Fibroblast of lung (primary cell): ENCODE measurements at regions not wholly inside any gene's neighbourhood (a gene's known extent, or its start where the extent isn't known, plus 50 kb on each side); places are given as distances from the start of the nearest gene placed in this dataset.

Experiments used
- DNase-seq, 2 donors: peaks; one replicate each; pipeline versions ENCODE4 v3.0.0 to v3.0.0-alpha.2; 2010; ENCODE audit warnings: low read depth in 2 of 2
- H2AFZ ChIP-seq: 2 replicates; pipeline ENCODE4 v1.5.1; 2012; ENCODE audit warnings: low read length, control low read depth, inconsistent platforms
- H3K27ac ChIP-seq: 2 replicates; pipeline ENCODE4 v1.5.1; 2011; ENCODE audit warnings: low read length, control low read depth; ENCODE audit not compliant: insufficient read depth
- H3K27me3 ChIP-seq: 2 replicates; pipeline ENCODE4 v1.5.1; 2011; ENCODE audit warnings: mild to moderate bottlenecking, low read length; ENCODE audit not compliant: control insufficient read depth, insufficient read depth
- H3K36me3 ChIP-seq: 2 replicates; pipeline ENCODE4 v1.5.1; 2011; ENCODE audit warnings: low read length; ENCODE audit not compliant: control insufficient read depth, insufficient read depth
- H3K4me1 ChIP-seq: 2 replicates; pipeline ENCODE4 v1.5.1; 2011; ENCODE audit warnings: low read length; ENCODE audit not compliant: control insufficient read depth, insufficient read depth; ENCODE audit errors: extremely low read depth
- H3K4me2 ChIP-seq: 2 replicates; pipeline ENCODE4 v1.5.1; 2011; ENCODE audit warnings: low read length, control low read depth; ENCODE audit not compliant: insufficient read depth; ENCODE audit errors: extremely low read depth
- H3K4me3 ChIP-seq, 4 experiments: fragments of 200-600 bp in 1 of 4; sonication (generic) in 1 of 4; replicated peaks in 1 of 4; 2 replicates each; pipeline ENCODE4 v1.5.1; 2011 to 2016; ENCODE audit warnings: low read length in 4 of 4, low read depth in 3 of 4, mild to moderate bottlenecking in 3 of 4, control low read depth in 2 of 4, inconsistent platforms in 1 of 4, mixed read lengths in 1 of 4; ENCODE audit not compliant: insufficient read depth in 1 of 4; ENCODE audit errors: control extremely low read depth in 1 of 4
- H3K79me2 ChIP-seq: 2 replicates; pipeline ENCODE4 v1.5.1; 2012; ENCODE audit warnings: mild to moderate bottlenecking, low read length, inconsistent platforms; ENCODE audit not compliant: control insufficient read depth, insufficient read depth
- H3K9ac ChIP-seq: 2 replicates; pipeline ENCODE4 v1.5.1; 2011; ENCODE audit warnings: mild to moderate bottlenecking, low read length, control low read depth; ENCODE audit not compliant: insufficient read depth
- H3K9me3 ChIP-seq: 2 replicates; pipeline ENCODE4 v1.5.1; 2012; ENCODE audit warnings: low read depth, low read length; ENCODE audit not compliant: control insufficient read depth, insufficient read depth
- H4K20me1 ChIP-seq: 2 replicates; pipeline ENCODE4 v1.5.1; 2011; ENCODE audit warnings: low read length; ENCODE audit not compliant: control insufficient read depth, insufficient read depth; ENCODE audit errors: extremely low read depth
- CTCF ChIP-seq, 2 donors: IDR thresholded peaks in 1 of 2; conservative IDR thresholded peaks in 1 of 2; 1 replicate in 1 of 2; 2 replicates in 1 of 2; pipeline ENCODE4 v1.5.1; 2011 to 2012; ENCODE audit warnings: low read length in 2 of 2, control low read depth in 1 of 2, inconsistent platforms in 1 of 2, low read depth in 1 of 2, mild to moderate bottlenecking in 1 of 2
- EZH2 ChIP-seq: IDR thresholded peaks from 2 replicates; pipeline ENCODE4 v1.5.1; 2012; ENCODE audit warnings: low read length, control low read depth, mild to moderate bottlenecking; ENCODE audit errors: missing control alignments

GRCh38 chr2:8465560-8465959, 216.3 kb upstream of the ID2 start:
- Histone ChIP-seq H3K4me3 (no peak overlapping the region), H3K27me3 (no peaks in the 10 kb centered on the region), H3K4me1 (no peaks in the 10 kb centered on the region), H3K79me2 (no peaks in the 10 kb centered on the region), H2AFZ (no peak overlapping the region), H4K20me1 (no peaks in the 10 kb centered on the region), H3K36me3 (no peaks in the 10 kb centered on the region), H3K4me2 (no peak overlapping the region), H3K9ac (no peak overlapping the region), H3K9me3 (no peaks in the 10 kb centered on the region), H3K27ac (no peak overlapping the region)
- no peak for DNase-seq
- TF ChIP-seq CTCF (conservative IDR thresholded peaks at IDR 0.05 in 1 of 2, IDR thresholded peaks at IDR 0.05 in 1 of 2; ENCODE audit: low read depth in 1 of 2, low read length in 2 of 2) = no peak
- no peak for TF ChIP-seq EZH2

GRCh38 chr2:8469709-8470493, 212.0 kb upstream of the ID2 start:
- H3K79me2 ChIP-seq = no peaks in the 10 kb centered on the region
- no peak overlapping the region for H2AFZ ChIP-seq
- no peaks in the 10 kb centered on the region for H4K20me1 ChIP-seq
- TF ChIP-seq CTCF (conservative IDR thresholded peaks at IDR 0.05 in 1 of 2, IDR thresholded peaks at IDR 0.05 in 1 of 2; ENCODE audit: low read depth in 1 of 2, low read length in 2 of 2) = no peak
- no peak for TF ChIP-seq EZH2
- no peaks in the 10 kb centered on the region for H3K4me1 ChIP-seq
- peak in 1 of 2 donors; percentile 36 for DNase-seq
- no peaks in the 10 kb centered on the region for H3K9me3 ChIP-seq
- H3K27ac ChIP-seq = no peak overlapping the region
- no peak overlapping the region for H3K9ac ChIP-seq
- no peak overlapping the region for H3K4me3 ChIP-seq
- no peak overlapping the region for H3K4me2 ChIP-seq
- no peaks in the 10 kb centered on the region for H3K36me3 ChIP-seq
- no peaks in the 10 kb centered on the region for H3K27me3 ChIP-seq

- H4K20me1 ChIP-seq = no peaks in the 10 kb centered on the region
- H3K4me3 ChIP-seq = no peak overlapping the region
- H3K9me3 ChIP-seq = no peaks in the 10 kb centered on the region
- TF ChIP-seq EZH2 = no peak
- TF ChIP-seq CTCF (conservative IDR thresholded peaks at IDR 0.05 in 1 of 2, IDR thresholded peaks at IDR 0.05 in 1 of 2; ENCODE audit: low read depth in 1 of 2, low read length in 2 of 2) = no peak
- no peak overlapping the region for H3K4me2 ChIP-seq
- no peaks in the 10 kb centered on the region for H3K4me1 ChIP-seq
- no peaks in the 10 kb centered on the region for H3K27me3 ChIP-seq
- no peak overlapping the region for H3K27ac ChIP-seq
- H3K79me2 ChIP-seq = no peaks in the 10 kb centered on the region
- no peak overlapping the region for H2AFZ ChIP-seq
- DNase-seq = no peak
- H3K36me3 ChIP-seq = no peaks in the 10 kb centered on the region
- H3K9ac ChIP-seq = no peak overlapping the region
Observed at GRCh38 chr2:8472545-8473323, 209.1 kb upstream of the ID2 start.
